H1 (cell line): ENCODE measurements at regions not wholly inside any gene's neighbourhood (a gene's known extent, or its start where the extent isn't known, plus 50 kb on each side); places are given as distances from the start of the nearest gene placed in this dataset.
A peak's percentile ranks its signal among the peaks of the same experiment; 100 is the strongest.

Source experiments
- BCL11A ChIP-seq, 2 experiments: IDR thresholded peaks; one replicate each; pipeline ENCODE4 v1.6.1; 2011; ENCODE audit warnings: low read depth in 2 of 2, low read length in 2 of 2, mild to moderate bottlenecking in 2 of 2
- KDM5A ChIP-seq: fragments of 200-600 bp; IDR thresholded peaks from 2 replicates; pipeline ENCODE4 v1.7.1; 2012; ENCODE audit warnings: mild to moderate bottlenecking, low read length, inconsistent platforms, mixed read lengths
- RXRA ChIP-seq: IDR thresholded peaks from 2 replicates; pipeline ENCODE4 v1.6.1; 2011; ENCODE audit warnings: low read depth, mild to moderate bottlenecking, low read length, moderate library complexity; ENCODE audit not compliant: insufficient read depth
- SP1 ChIP-seq: IDR thresholded peaks from 2 replicates; pipeline ENCODE4 v1.6.1; 2011; ENCODE audit warnings: low read depth, low read length
- SUZ12 ChIP-seq: fragments of 200-600 bp; sonication (generic); IDR thresholded peaks from 2 replicates; pipeline ENCODE4 v1.6.1; 2012; ENCODE audit warnings: mild to moderate bottlenecking, inconsistent platforms, low read length, moderate library complexity, mixed read lengths
- TF ChIP-seq, protein P1 (sequence below): fragments of 300-600 bp; sonication (generic); IDR thresholded peaks from 2 replicates; pipeline ENCODE4 v1.7.1; 2012; ENCODE audit warnings: low read length, moderate library complexity, mild to moderate bottlenecking, inconsistent platforms; ENCODE audit not compliant: insufficient replicate concordance
- TF ChIP-seq, protein P2 (sequence below): IDR thresholded peaks from 2 replicates; pipeline ENCODE4 v1.6.1; 2012; ENCODE audit warnings: low read length, inconsistent platforms
- TF ChIP-seq, protein P3 (sequence below): IDR thresholded peaks from 2 replicates; pipeline ENCODE4 v1.6.1; 2011; ENCODE audit warnings: low read length, improper control_type of control experiment

DNA sequence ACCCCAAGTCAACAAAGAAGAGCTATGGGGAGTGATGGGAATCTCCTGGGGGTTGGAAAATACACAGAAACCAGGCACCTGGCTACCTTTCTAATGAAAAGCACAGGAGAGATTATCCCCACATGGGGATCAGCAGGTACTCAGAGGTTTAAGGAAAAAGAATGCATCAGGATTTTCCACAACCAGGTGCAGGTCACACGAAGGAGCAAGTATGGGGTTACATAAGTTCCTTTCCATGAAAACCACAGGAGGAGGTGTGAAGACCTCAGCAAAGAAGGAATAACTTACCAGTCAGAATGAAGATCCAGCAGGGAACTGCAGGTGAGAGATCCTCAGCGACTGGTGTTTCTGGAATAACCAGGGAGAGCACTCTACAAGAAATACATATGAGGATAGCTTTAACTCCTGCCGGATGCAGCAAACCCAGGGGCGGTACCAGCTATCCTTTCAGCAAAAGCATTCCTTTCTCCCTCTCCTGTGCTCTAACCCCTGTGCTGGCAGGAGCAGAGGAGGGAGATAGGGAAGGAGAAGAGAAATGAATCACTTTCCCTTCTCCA lies 116.7 kb upstream of the TMEM106B start (continued):
- TF ChIP-seq, protein P1, sequence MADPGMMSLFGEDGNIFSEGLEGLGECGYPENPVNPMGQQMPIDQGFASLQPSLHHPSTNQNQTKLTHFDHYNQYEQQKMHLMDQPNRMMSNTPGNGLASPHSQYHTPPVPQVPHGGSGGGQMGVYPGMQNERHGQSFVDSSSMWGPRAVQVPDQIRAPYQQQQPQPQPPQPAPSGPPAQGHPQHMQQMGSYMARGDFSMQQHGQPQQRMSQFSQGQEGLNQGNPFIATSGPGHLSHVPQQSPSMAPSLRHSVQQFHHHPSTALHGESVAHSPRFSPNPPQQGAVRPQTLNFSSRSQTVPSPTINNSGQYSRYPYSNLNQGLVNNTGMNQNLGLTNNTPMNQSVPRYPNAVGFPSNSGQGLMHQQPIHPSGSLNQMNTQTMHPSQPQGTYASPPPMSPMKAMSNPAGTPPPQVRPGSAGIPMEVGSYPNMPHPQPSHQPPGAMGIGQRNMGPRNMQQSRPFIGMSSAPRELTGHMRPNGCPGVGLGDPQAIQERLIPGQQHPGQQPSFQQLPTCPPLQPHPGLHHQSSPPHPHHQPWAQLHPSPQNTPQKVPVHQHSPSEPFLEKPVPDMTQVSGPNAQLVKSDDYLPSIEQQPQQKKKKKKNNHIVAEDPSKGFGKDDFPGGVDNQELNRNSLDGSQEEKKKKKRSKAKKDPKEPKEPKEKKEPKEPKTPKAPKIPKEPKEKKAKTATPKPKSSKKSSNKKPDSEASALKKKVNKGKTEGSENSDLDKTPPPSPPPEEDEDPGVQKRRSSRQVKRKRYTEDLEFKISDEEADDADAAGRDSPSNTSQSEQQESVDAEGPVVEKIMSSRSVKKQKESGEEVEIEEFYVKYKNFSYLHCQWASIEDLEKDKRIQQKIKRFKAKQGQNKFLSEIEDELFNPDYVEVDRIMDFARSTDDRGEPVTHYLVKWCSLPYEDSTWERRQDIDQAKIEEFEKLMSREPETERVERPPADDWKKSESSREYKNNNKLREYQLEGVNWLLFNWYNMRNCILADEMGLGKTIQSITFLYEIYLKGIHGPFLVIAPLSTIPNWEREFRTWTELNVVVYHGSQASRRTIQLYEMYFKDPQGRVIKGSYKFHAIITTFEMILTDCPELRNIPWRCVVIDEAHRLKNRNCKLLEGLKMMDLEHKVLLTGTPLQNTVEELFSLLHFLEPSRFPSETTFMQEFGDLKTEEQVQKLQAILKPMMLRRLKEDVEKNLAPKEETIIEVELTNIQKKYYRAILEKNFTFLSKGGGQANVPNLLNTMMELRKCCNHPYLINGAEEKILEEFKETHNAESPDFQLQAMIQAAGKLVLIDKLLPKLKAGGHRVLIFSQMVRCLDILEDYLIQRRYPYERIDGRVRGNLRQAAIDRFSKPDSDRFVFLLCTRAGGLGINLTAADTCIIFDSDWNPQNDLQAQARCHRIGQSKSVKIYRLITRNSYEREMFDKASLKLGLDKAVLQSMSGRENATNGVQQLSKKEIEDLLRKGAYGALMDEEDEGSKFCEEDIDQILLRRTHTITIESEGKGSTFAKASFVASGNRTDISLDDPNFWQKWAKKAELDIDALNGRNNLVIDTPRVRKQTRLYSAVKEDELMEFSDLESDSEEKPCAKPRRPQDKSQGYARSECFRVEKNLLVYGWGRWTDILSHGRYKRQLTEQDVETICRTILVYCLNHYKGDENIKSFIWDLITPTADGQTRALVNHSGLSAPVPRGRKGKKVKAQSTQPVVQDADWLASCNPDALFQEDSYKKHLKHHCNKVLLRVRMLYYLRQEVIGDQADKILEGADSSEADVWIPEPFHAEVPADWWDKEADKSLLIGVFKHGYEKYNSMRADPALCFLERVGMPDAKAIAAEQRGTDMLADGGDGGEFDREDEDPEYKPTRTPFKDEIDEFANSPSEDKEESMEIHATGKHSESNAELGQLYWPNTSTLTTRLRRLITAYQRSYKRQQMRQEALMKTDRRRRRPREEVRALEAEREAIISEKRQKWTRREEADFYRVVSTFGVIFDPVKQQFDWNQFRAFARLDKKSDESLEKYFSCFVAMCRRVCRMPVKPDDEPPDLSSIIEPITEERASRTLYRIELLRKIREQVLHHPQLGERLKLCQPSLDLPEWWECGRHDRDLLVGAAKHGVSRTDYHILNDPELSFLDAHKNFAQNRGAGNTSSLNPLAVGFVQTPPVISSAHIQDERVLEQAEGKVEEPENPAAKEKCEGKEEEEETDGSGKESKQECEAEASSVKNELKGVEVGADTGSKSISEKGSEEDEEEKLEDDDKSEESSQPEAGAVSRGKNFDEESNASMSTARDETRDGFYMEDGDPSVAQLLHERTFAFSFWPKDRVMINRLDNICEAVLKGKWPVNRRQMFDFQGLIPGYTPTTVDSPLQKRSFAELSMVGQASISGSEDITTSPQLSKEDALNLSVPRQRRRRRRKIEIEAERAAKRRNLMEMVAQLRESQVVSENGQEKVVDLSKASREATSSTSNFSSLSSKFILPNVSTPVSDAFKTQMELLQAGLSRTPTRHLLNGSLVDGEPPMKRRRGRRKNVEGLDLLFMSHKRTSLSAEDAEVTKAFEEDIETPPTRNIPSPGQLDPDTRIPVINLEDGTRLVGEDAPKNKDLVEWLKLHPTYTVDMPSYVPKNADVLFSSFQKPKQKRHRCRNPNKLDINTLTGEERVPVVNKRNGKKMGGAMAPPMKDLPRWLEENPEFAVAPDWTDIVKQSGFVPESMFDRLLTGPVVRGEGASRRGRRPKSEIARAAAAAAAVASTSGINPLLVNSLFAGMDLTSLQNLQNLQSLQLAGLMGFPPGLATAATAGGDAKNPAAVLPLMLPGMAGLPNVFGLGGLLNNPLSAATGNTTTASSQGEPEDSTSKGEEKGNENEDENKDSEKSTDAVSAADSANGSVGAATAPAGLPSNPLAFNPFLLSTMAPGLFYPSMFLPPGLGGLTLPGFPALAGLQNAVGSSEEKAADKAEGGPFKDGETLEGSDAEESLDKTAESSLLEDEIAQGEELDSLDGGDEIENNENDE: no peak
- TF ChIP-seq RXRA (no peak; the same call in 1 of the 2 replicates), KDM5A (no peak), BCL11A (IDR thresholded peaks at IDR 0.05; ENCODE audit: low read depth in 2 of 2, low read length in 2 of 2) (peak in 1 of 2 experiments; percentile 85), SP1 (peak; percentile 61; the same call in 1 of the 2 replicates), SUZ12 (no peak)
- TF ChIP-seq, protein P2, sequence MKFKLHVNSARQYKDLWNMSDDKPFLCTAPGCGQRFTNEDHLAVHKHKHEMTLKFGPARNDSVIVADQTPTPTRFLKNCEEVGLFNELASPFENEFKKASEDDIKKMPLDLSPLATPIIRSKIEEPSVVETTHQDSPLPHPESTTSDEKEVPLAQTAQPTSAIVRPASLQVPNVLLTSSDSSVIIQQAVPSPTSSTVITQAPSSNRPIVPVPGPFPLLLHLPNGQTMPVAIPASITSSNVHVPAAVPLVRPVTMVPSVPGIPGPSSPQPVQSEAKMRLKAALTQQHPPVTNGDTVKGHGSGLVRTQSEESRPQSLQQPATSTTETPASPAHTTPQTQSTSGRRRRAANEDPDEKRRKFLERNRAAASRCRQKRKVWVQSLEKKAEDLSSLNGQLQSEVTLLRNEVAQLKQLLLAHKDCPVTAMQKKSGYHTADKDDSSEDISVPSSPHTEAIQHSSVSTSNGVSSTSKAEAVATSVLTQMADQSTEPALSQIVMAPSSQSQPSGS: peak; percentile 87
- TF ChIP-seq, protein P3, sequence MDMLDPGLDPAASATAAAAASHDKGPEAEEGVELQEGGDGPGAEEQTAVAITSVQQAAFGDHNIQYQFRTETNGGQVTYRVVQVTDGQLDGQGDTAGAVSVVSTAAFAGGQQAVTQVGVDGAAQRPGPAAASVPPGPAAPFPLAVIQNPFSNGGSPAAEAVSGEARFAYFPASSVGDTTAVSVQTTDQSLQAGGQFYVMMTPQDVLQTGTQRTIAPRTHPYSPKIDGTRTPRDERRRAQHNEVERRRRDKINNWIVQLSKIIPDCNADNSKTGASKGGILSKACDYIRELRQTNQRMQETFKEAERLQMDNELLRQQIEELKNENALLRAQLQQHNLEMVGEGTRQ: no peak
